Activated CD4-positive, alpha-beta T cell treated with anti-CD3 and anti-CD28 coated beads for 36 hours (primary cell): ENCODE measurements at regions not wholly inside any gene's neighbourhood (a gene's known extent, or its start where the extent isn't known, plus 50 kb on each side); places are given as distances from the start of the nearest gene placed in this dataset.

Experiments
- ATAC-seq: fragments of 200-7000 bp; cut with Tn5 transposase; one replicate; pipeline ENCODE4 v1.10.0; 2021; ENCODE audit warnings: mild to moderate bottlenecking, moderate library complexity
- CTCF ChIA-PET: fragments of 350-600 bp; sonication (Branson Sonifier 250); formaldehyde crosslinking; loops from one replicate; lab custom pipeline; 2021; ENCODE audit warnings: antibody characterized with exemption; lab: Charles Lee
- POLR2A ChIA-PET: fragments of 350-600 bp; sonication (Branson Sonifier 250); formaldehyde crosslinking; loops from one replicate; lab custom pipeline; 2021; ENCODE audit warnings: antibody characterized with exemption, inconsistent platforms; lab: Charles Lee
- DNase-seq: peaks from one replicate; pipeline ENCODE4 v3.0.0-alpha.2; 2020
- H3K27ac Mint-ChIP-seq: one replicate; pipeline ENCODE4 v1.8.0; 2021; ENCODE audit warnings: mixed read lengths
- H3K27me3 Mint-ChIP-seq: one replicate; pipeline ENCODE4 v1.8.0; 2021; ENCODE audit warnings: mixed read lengths
- H3K36me3 Mint-ChIP-seq: one replicate; pipeline ENCODE4 v1.8.0; 2021; ENCODE audit warnings: low read depth, mixed read lengths
- H3K4me1 Mint-ChIP-seq: one replicate; pipeline ENCODE4 v1.8.0; 2021; ENCODE audit warnings: mixed read lengths
- H3K4me3 Mint-ChIP-seq: one replicate; pipeline ENCODE4 v1.8.0; 2021; ENCODE audit warnings: mild to moderate bottlenecking, moderate library complexity, mixed read lengths
- H3K9me3 Mint-ChIP-seq: one replicate; pipeline ENCODE4 v1.8.0; 2021; ENCODE audit warnings: low read depth, mixed read lengths
- intact Hi-C, 2 experiments: fragments of 100-400 bp; cut with DNase I in 1 of 2; cut with micrococcal nuclease in 1 of 2; formaldehyde crosslinking; loops; one replicate each; pipeline versions ENCODE4 v1.14.2 to v1.15.1; 2022 to 2024; cut with DNase I, micrococcal nuclease

DNA sequence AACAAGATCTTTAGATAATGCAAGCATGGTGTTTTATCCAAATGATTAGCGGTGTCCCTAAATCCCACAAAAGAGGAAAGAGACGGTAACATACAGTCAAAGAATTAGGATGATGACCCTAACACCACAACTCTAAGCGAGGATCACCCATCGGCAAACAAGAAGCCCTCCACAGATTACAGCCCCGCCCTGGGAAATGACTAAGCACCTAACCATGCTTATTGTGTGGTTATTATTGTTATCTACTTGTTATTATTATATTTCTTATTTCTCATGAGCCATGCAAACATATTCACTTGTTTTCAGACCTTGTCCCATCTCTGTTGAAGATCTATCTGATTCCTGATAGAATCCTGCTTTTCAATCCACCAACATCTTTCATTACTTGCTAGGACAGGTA, 651.3 kb downstream of the NYAP2 start:
- ChIA-PET POLR2A (no interaction called here), CTCF (no interaction called here)
- Mint-ChIP-seq H3K4me1 (no peaks in the 10 kb centered on the region), H3K27me3 (peaks cover 6% of the 10 kb centered on the region), H3K4me3 (no peak overlapping the region), H3K9me3 (no peaks in the 10 kb centered on the region), H3K36me3 (no peaks in the 10 kb centered on the region), H3K27ac (no peak overlapping the region)
- ATAC-seq (no peak), DNase-seq (no peak)
- intact Hi-C loops, result no loop called here

DNA sequence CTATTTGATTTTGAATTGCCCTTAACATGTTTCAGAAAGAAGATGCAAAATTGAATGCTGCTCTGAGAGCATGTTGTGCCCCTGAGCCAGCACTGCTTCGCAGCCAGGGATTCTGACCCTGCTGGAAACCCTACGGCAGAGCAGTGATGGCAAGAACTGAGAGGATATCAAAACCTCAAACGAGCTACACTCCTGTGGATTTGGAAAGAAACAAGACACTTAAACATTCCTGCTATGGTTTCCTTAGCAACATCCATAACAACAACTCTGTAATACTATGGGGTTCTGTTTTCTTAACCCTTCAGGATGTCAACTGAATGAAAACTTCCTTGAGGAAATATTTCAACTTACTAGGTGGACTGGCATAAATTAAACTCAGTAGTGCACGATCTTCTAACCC, 649.1 kb downstream of the NYAP2 start:
- intact Hi-C loops, result no loop called here
- Mint-ChIP-seq H3K27ac (no peak overlapping the region), H3K36me3 (no peaks in the 10 kb centered on the region), H3K4me3 (no peak overlapping the region), H3K4me1 (no peaks in the 10 kb centered on the region), H3K27me3 (peaks cover 10% of the 10 kb centered on the region), H3K9me3 (no peaks in the 10 kb centered on the region)
- ChIA-PET CTCF (no interaction called here), POLR2A (no interaction called here)
- no peak for DNase-seq
- no peak for ATAC-seq

DNA sequence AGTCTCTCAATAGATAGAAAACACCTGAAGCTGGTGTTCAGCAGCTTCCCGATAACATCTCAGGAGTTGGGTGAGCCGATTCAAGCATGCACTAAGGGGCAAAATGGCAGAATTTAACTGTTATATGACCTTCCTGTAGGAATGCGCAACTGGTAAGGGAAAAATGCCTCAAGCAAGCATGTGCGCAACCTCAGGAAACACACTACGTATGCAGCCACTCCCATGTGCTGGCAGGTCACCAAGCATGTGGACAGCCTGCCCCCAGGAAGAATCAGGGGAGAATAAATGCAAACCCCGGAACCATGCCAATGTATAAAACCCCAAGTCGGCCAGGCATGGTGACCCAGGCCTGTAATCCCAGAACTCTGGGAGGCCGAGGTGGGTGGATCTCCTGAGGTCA, 645.6 kb downstream of the NYAP2 start:
- DNase-seq (no peak), ATAC-seq (no peak)
- no peaks in the 10 kb centered on the region for H3K4me1 Mint-ChIP-seq
- ChIA-PET CTCF (no interaction called here), POLR2A (no interaction called here)
- no peaks in the 10 kb centered on the region for H3K9me3 Mint-ChIP-seq
- no peak overlapping the region for H3K4me3 Mint-ChIP-seq
- no peak overlapping the region for H3K27ac Mint-ChIP-seq
- no peaks in the 10 kb centered on the region for H3K36me3 Mint-ChIP-seq
- H3K27me3 Mint-ChIP-seq, result peaks cover 12% of the 10 kb centered on the region
- intact Hi-C loops, result no loop called here

DNA sequence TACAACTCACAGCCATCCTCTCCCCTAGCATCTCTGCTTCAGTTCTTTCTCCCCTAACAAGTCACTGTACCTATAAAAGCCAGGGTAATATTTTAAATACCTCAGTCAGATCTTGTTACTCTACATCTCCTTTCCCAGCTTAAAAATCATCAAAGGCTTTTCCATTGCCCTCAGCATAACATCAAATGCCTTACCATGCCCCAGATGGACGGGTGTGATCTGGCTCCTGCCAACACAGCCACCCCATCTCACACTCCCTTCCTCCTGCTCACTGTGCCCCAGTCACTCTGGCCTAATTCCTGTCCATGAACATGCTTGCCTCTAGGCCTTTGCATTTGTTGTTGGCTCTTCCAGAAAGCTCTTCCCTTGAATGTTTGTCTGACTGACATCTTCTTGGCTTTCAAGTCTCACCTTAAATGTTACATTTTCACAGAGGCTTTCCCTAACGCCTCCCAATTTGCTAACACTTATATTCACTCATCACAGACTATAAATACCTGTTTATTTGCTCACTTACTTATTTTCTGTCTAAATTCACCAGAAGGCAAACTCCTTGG, 640.9 kb downstream of the NYAP2 start:
- intact Hi-C loops, result no loop called here
- Mint-ChIP-seq H3K9me3 (no peaks in the 10 kb centered on the region), H3K4me1 (no peaks in the 10 kb centered on the region), H3K36me3 (no peaks in the 10 kb centered on the region), H3K27ac (no peak overlapping the region), H3K27me3 (peaks cover 24% of the 10 kb centered on the region), H3K4me3 (no peak overlapping the region)
- ChIA-PET POLR2A (no interaction called here), CTCF (interaction anchor here (0.6 kb wide), 2 partner anchors 694 to 1946 kb away, joined by 3 read pairs; no protein-coding TSS in a partner anchor)
- ATAC-seq (no peak), DNase-seq (no peak)

DNA sequence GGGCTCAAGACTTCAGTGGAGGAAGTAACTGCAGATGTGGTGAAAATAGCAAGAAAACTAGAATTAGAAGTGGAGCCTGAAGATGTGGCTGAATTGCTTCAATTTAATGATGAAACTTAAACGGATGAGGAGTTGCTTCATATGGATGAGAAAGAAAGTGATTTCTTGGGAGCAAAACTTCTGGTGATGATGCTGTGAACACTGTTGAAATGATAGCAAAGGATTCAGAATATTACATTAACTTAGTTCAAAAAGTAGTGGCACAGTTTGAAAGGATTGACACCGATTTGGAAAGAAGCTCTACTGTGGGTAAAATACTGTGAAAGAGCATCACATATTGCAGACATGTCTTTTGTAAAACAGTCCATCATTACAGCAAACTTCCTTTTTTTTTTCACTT, 638.0 kb downstream of the NYAP2 start:
- POLR2A ChIA-PET, result no interaction called here
- DNase-seq (no peak), ATAC-seq (no peak)
- intact Hi-C loops, result loop anchor here in 1 of 2 experiments (10.0 kb wide), 1 partner anchor 767 kb away; no protein-coding TSS in a partner anchor
- peaks cover 32% of the 10 kb centered on the region for H3K27me3 Mint-ChIP-seq
- H3K27ac Mint-ChIP-seq, result no peak overlapping the region
- H3K36me3 Mint-ChIP-seq, result no peaks in the 10 kb centered on the region
- CTCF ChIA-PET, result no interaction called here
- H3K4me1 Mint-ChIP-seq, result peaks cover under 1% of the 10 kb centered on the region
- no peaks in the 10 kb centered on the region for H3K9me3 Mint-ChIP-seq
- H3K4me3 Mint-ChIP-seq, result no peak overlapping the region

DNA sequence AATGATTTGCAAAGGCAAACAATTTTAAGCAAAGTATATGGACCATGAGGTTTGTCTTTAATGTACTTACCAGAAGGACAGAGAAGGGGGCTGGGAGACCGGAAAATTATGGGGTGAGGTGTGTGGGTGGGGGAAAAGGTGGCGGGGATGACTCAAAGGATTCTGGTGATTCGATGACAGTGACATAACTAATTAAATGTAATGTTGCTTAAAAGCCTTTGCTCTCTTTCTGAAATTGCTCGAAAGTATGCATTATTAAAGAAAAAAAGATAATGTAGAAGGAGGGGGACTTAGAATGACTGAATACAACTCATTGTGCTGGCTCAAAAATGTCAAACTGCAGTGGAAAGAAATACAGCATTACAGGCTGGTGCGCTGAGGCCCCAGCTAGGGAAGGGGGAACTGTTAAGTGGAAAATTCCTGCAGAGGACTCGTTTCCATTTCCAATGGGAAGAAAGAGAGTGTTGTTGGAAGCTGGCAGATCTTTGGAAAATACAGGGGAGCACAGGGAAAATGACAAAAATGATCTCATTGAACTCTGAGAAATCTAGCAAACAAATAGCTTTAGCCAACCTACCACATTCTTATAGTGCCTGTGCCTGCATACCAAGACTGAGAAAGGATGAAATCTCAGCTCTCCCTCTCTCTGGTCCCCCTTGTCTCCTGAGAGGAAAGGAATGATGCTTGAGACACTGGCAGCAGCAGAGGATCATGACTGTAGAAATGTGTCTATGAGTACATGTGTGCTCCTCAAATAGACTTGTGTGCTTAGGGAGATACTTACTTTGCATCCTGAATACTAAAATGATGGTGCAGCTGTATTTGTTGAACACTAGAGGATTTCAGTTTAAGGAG, 632.4 kb downstream of the NYAP2 start:
- H3K4me3 Mint-ChIP-seq, result peak overlapping the region; percentile 64
- CTCF ChIA-PET, result no interaction called here
- intact Hi-C loops, result loop anchor here (5.0 to 10.0 kb wide), 2 partner anchors 760 to 773 kb away; no protein-coding TSS in a partner anchor
- peak; percentile 73 for ATAC-seq
- peaks cover 48% of the 10 kb centered on the region for H3K27me3 Mint-ChIP-seq
- POLR2A ChIA-PET, result no interaction called here
- no peak overlapping the region for H3K27ac Mint-ChIP-seq
- no peaks in the 10 kb centered on the region for H3K36me3 Mint-ChIP-seq
- peak; percentile 68 for DNase-seq
- H3K4me1 Mint-ChIP-seq, result peaks cover 26% of the 10 kb centered on the region
- peaks cover 2% of the 10 kb centered on the region for H3K9me3 Mint-ChIP-seq

DNA sequence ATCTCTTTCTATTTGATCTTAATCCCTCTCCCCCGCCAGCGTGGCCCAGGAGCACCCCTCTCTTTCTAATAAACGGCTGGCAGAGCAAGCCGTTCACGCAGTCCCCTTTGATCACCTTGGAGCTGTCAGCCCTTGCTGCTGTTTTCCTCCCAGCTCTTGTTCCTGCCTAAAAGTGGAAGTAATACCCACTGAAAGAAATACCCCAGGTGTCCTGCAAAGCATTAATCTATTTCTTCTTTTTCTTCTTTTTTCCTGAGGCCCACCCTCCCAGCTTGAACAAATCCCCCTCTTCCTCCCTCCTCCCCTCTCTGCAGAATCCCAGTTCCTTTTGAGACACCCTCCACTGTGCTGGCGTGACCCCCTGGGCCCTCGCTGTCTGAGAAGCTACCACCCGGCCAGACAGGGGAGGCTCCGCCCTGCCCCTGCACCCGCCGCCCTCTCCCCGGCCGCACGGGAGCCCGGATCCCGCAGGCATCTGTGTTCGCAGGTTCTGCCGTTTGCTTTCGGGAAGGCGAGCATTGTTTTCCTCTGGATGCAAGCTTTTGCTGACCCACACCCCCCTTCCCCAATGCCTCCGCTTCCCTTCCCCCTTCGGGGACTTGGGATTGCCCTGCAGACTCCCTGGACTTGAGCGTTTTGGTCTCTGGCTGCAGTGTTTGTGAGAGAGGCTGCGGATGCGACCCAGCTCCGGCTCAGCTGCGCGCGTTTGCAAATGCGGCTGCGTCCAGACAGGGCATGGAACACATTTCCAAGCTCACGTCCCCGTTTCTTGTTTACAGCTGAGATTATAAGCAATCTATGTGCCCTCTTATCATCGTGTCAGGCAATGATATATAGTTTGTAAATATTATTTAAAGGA, 631.5 kb downstream of the NYAP2 start:
- no peaks in the 10 kb centered on the region for H3K36me3 Mint-ChIP-seq
- peaks cover 49% of the 10 kb centered on the region for H3K27me3 Mint-ChIP-seq
- peak overlapping the region; percentile 64 for H3K4me3 Mint-ChIP-seq
- peak; percentile 66 for ATAC-seq
- intact Hi-C loops, result loop anchor here (5.0 to 10.0 kb wide), 2 partner anchors 761 to 774 kb away; no protein-coding TSS in a partner anchor
- peak overlapping the region; percentile 39 for H3K27ac Mint-ChIP-seq
- ChIA-PET CTCF (interaction anchor here (1.1 kb wide), 1 partner anchor 767 kb away, joined by 4 read pairs; no protein-coding TSS in a partner anchor), POLR2A (no interaction called here)
- DNase-seq, result peak; percentile 49
- peaks cover 29% of the 10 kb centered on the region for H3K4me1 Mint-ChIP-seq
- peaks cover 2% of the 10 kb centered on the region for H3K9me3 Mint-ChIP-seq

DNA sequence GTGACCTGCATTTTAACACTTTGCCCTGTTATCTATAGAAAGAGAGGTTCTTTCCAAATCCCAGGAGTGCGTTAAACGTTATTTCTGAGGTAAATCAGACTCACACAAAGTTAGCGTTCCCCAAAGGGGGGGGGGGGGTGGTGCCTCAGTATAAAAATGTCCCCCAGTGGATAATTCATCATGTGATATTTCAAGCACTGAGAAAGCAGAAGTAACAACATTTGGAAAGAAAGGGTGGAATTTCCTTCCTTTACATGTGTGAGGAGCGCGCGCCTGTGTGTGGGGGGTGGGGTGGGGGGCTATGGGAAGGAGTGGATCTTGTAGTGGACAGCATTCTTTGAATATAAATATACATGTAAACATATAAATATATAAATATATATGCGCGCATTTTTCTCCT, 630.9 kb downstream of the NYAP2 start:
- DNase-seq, result no peak
- intact Hi-C loops, result loop anchor here (5.0 to 10.0 kb wide), 2 partner anchors 762 to 774 kb away; no protein-coding TSS in a partner anchor
- POLR2A ChIA-PET, result no interaction called here

DNA sequence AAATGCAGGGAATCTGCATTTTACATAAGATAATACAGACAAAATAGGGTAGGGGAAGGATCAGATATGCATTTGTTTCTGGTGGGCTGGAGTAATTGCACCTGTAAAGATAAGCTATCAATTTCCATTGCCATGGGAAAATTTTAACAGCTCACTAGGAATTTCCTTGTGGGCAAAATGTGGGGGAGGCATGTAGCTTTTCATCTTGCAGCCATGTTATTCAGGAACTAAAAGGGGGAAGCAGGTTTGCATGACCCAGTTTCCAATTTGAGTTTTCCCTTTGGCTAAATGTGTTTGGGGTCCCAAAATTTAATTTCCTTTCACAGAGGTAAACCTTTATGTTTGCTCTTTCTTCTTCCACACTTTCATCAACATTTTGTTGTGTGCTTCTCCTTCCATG, 624.4 kb downstream of the NYAP2 start:
- DNase-seq, result no peak
- Mint-ChIP-seq H3K4me3 (no peak overlapping the region), H3K27ac (no peak overlapping the region), H3K9me3 (peaks cover 7% of the 10 kb centered on the region), H3K4me1 (peaks cover 8% of the 10 kb centered on the region), H3K27me3 (peaks cover 19% of the 10 kb centered on the region), H3K36me3 (no peaks in the 10 kb centered on the region)
- intact Hi-C loops, result no loop called here
- ChIA-PET POLR2A (no interaction called here), CTCF (no interaction called here)
- no peak for ATAC-seq

More for the DNA sequence above, 630.9 kb downstream of the NYAP2 start:
- Mint-ChIP-seq H3K4me1 (peaks cover 29% of the 10 kb centered on the region), H3K27ac (no peak overlapping the region), H3K36me3 (no peaks in the 10 kb centered on the region), H3K27me3 (peaks cover 44% of the 10 kb centered on the region), H3K9me3 (peaks cover 2% of the 10 kb centered on the region), H3K4me3 (no peak overlapping the region)
- CTCF ChIA-PET, result interaction anchor here (1.1 kb wide), 1 partner anchor 768 kb away, joined by 4 read pairs; no protein-coding TSS in a partner anchor
- no peak for ATAC-seq

DNA sequence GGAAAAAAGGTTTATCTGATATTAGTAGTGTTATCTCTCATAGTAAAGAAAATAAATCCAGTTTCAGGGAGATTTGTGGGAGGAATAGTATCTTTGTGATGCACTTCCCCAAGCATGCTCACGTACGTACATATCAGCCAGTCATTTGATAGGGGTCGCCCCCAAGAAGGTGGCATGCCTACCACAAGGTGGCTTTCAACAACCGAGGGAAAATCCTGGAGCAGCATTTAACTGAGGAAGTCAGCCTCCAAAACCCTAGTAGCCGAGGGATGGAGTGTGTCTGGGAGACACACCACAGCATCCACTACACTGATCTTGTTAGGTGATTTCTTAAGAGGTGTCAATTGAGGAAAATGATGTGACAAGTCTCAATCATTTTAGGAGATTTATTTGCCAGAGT, 623.9 kb downstream of the NYAP2 start:
- Mint-ChIP-seq H3K27me3 (peaks cover 19% of the 10 kb centered on the region), H3K4me1 (peaks cover 8% of the 10 kb centered on the region), H3K9me3 (peaks cover 8% of the 10 kb centered on the region), H3K36me3 (no peaks in the 10 kb centered on the region), H3K4me3 (no peak overlapping the region), H3K27ac (no peak overlapping the region)
- intact Hi-C loops, result no loop called here
- ATAC-seq (no peak), DNase-seq (no peak)
- ChIA-PET POLR2A (no interaction called here), CTCF (no interaction called here)

DNA sequence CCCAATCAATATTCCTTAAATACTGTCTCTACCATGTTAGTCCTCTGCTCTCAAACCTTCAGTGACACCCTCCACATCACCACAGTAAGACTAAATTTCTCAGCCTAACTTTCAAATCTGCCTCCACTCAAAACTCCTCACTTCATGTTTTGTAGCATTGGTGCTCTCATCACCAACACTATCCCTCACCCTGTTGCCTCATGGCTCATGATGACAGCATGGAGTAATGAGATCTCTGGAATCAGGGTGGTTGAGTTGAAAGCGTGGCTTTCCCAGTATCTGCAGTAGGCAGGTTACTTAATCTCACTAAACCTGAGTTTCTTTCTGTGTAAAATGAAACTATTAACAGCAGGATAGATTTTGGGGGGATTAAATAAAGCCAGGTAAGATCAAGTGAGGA, 621.4 kb downstream of the NYAP2 start:
- peaks cover 7% of the 10 kb centered on the region for H3K4me1 Mint-ChIP-seq
- ChIA-PET POLR2A (no interaction called here), CTCF (no interaction called here)
- ATAC-seq (no peak), DNase-seq (no peak)
- no peaks in the 10 kb centered on the region for H3K36me3 Mint-ChIP-seq
- peaks cover 10% of the 10 kb centered on the region for H3K27me3 Mint-ChIP-seq
- peaks cover 11% of the 10 kb centered on the region for H3K9me3 Mint-ChIP-seq
- H3K4me3 Mint-ChIP-seq, result no peak overlapping the region
- no peak overlapping the region for H3K27ac Mint-ChIP-seq
- intact Hi-C loops, result no loop called here
